H1 (cell line): ENCODE measurements at regions not wholly inside any gene's neighbourhood (a gene's known extent, or its start where the extent isn't known, plus 50 kb on each side); places are given as distances from the start of the nearest gene placed in this dataset.
"Not testable (repeated sequence)": the region's sequence is repeated elsewhere in the genome, so short reads cannot be mapped to it uniquely, and the experiment has no call there.

Experiments used
- BCL11A ChIP-seq, 2 experiments: IDR thresholded peaks; one replicate each; pipeline ENCODE4 v1.6.1; 2011; ENCODE audit warnings: low read depth in 2 of 2, low read length in 2 of 2, mild to moderate bottlenecking in 2 of 2
- CBX8 ChIP-seq: fragments of 300-800, 300-1000 bp; sonication (generic); IDR thresholded peaks from 2 replicates; pipeline ENCODE4 v1.7.1; 2016; ENCODE audit warnings: low read depth, low read length, borderline replicate concordance
- CHD2 ChIP-seq: IDR thresholded peaks from 2 replicates; pipeline ENCODE4 v1.6.1; 2012; ENCODE audit warnings: low read length, improper control_type of control experiment
- EP300 ChIP-seq, 2 experiments: IDR thresholded peaks; 1 replicate in 1 of 2; 2 replicates in 1 of 2; pipeline ENCODE4 v1.6.1; 2011 to 2012; ENCODE audit warnings: low read depth in 2 of 2, low read length in 2 of 2, mild to moderate bottlenecking in 2 of 2, borderline replicate concordance in 1 of 2, inconsistent platforms in 1 of 2, moderate library complexity in 1 of 2
- GABPA ChIP-seq: IDR thresholded peaks from 2 replicates; pipeline ENCODE4 v1.6.1; 2011; ENCODE audit warnings: mild to moderate bottlenecking, low read length, moderate library complexity, borderline replicate concordance; ENCODE audit not compliant: insufficient read depth
- JUND ChIP-seq: IDR thresholded peaks from 2 replicates; pipeline ENCODE4 v1.6.1; 2011; ENCODE audit warnings: mild to moderate bottlenecking, improper control_type of control experiment, low read length
- POLR2A ChIP-seq, 2 experiments: IDR thresholded peaks; 1 replicate in 1 of 2; 2 replicates in 1 of 2; pipeline ENCODE4 v1.6.1; 2011; ENCODE audit warnings: low read depth in 2 of 2, low read length in 2 of 2, mild to moderate bottlenecking in 2 of 2; ENCODE audit errors: control extremely low read depth in 1 of 2
- TAF1 ChIP-seq: IDR thresholded peaks from 2 replicates; pipeline ENCODE4 v1.6.1; 2011; ENCODE audit warnings: mild to moderate bottlenecking, low read depth, low read length
- TF ChIP-seq, protein P1 (sequence below), 3 experiments: IDR thresholded peaks; 1 replicate in 2 of 3; 2 replicates in 1 of 3; pipeline versions ENCODE4 v1.5.1 to v1.6.1; 2011; ENCODE audit warnings: low read length in 3 of 3, mild to moderate bottlenecking in 3 of 3, inconsistent platforms in 2 of 3, low read depth in 1 of 3, moderate library complexity in 1 of 3; ENCODE audit not compliant: insufficient read depth in 1 of 3; ENCODE audit errors: control extremely low read depth in 1 of 3

DNA sequence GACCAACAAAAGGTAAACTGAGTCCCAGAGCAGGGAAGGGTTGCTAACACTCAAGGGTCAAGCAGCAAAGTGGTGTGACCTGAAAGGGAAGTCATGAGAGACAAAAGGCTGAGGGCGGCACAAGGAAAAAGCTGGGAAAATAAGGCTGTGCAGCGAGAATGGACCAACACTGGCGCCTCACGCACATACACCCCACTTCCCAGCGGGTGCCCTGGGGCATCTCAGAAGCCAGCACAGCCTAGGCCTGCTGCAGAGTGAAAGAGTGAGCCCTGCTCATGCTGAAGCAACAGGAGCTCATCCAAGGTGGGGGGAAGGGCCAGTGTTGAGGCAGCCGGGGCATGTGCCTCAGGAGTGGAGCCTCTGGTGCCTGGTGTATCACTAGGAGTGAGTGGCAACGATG is 229.8 kb downstream of the SPATA31A1 start:
- not testable (repeated sequence) for TF ChIP-seq TAF1; GABPA; CBX8; POLR2A (IDR thresholded peaks at IDR 0.05; ENCODE audit: control extremely low read depth in 1 of 2, low read depth in 2 of 2, low read length in 2 of 2); EP300 (IDR thresholded peaks at IDR 0.05; ENCODE audit: borderline replicate concordance in 1 of 2, low read depth in 2 of 2, low read length in 2 of 2); BCL11A (IDR thresholded peaks at IDR 0.05; ENCODE audit: low read depth in 2 of 2, low read length in 2 of 2); CHD2; JUND
- TF ChIP-seq, protein P1, sequence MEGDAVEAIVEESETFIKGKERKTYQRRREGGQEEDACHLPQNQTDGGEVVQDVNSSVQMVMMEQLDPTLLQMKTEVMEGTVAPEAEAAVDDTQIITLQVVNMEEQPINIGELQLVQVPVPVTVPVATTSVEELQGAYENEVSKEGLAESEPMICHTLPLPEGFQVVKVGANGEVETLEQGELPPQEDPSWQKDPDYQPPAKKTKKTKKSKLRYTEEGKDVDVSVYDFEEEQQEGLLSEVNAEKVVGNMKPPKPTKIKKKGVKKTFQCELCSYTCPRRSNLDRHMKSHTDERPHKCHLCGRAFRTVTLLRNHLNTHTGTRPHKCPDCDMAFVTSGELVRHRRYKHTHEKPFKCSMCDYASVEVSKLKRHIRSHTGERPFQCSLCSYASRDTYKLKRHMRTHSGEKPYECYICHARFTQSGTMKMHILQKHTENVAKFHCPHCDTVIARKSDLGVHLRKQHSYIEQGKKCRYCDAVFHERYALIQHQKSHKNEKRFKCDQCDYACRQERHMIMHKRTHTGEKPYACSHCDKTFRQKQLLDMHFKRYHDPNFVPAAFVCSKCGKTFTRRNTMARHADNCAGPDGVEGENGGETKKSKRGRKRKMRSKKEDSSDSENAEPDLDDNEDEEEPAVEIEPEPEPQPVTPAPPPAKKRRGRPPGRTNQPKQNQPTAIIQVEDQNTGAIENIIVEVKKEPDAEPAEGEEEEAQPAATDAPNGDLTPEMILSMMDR (IDR thresholded peaks at IDR 0.05; ENCODE audit: control extremely low read depth in 1 of 3, insufficient read depth in 1 of 3, low read depth in 1 of 3, low read length in 3 of 3), result not testable (repeated sequence)
